HG03520 (cell line): ENCODE measurements at regions not wholly inside any gene's neighbourhood (a gene's known extent, or its start where the extent isn't known, plus 50 kb on each side); places are given as distances from the start of the nearest gene placed in this dataset.

Experiments
- ATAC-seq: cut with Tn5 transposase; IDR thresholded peaks from one replicate; pipeline ENCODE4 v1.9.1; 2021; ENCODE audit warnings: mild to moderate bottlenecking, moderate library complexity; ENCODE audit not compliant: unreplicated experiment

DNA sequence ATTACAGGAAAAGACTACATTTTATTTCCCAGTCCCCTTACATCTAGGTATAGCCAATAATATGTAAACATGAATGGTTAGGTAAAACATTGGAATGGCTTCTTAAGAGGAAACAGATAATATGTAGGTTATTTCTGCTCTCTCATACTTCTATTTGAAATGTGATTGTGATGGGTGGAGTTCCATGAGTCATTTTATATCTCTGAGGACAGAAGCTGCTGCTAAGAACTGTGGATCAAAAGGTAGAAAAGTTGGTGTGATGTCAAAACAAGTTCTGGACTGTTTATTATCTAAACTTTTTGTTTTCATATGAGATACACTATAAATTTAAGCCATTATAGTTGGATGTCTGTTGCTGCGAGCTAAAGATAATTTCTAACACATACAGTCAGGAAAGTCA is 799.4 kb upstream of the TENM4 start:
- ATAC-seq, result no peak

- no peak for ATAC-seq
Observed at GRCh38 chr11:80239217-80239616, 798.4 kb upstream of the TENM4 start.

GRCh38 chr11:80227915-80228314 is 787.1 kb upstream of the TENM4 start:
- no peak for ATAC-seq

DNA sequence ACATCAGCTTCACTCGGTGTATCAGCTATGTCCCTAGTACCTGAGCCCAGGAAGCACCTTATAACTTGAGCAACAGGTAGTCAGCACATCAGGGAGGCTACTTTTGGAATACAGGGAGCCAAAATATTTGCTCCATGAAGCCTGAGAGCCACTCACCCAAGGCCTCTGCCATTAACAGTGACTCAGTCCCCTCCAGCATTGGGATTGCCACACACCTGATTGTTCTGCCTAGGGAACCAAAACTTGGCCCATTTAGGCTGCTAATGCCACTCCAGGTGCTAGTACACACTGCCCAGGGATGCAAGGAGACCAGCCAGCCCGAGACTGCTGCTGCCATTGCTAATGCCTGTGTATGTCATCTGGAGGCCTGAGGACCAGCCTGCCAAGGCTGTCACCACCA is 773.6 kb upstream of the TENM4 start:
- no peak for ATAC-seq

GRCh38 chr11:80211673-80212072 is 770.8 kb upstream of the TENM4 start:
- no peak for ATAC-seq

DNA sequence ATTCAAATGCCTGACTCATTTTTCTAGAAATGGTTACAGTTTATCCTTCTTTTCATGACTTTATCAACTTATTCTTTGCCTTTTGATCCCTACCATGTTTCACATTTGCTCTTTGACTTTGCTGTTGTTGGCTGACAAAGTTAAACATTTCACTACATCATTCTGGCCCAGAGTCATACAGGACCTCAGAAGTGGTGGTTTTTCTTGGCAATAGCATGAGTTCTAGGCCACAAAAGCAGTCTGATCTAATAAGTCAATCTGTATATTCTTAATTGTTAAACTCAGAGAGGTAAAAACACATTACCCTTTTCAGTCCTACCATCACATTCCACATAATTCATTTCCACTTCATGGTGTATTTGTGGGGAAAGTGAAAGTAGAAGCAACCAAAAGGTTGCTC is 763.2 kb upstream of the TENM4 start:
- no peak for ATAC-seq

DNA sequence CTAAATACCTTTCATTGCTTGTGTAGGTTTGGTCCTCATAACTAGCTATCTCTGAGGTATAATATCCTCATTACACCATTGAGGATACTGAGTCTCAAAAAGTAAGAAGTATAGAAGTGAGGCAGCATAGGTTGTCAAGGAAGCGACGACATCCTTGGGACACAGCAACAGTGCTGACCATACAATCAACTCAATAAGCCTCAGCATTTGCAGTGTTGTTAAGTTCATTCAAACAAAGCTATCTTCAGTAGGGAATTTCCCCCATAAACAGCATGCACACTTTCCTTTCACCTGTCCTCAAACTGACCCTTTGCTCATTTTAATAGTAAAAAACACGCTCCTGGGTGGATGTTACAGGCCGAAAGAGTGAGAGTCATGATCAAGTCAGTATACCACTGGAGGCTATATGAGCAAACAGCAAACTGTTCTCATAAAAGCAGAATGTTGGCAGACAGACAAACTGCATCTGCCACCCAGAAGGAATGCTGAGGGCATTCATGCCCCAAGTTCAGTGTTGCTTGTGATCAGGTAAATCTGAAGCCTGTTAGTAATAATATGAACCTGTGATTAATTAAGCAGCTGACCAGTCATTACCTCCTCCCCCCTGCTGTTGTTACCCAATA is 756.2 kb upstream of the TENM4 start:
- no peak for ATAC-seq

DNA sequence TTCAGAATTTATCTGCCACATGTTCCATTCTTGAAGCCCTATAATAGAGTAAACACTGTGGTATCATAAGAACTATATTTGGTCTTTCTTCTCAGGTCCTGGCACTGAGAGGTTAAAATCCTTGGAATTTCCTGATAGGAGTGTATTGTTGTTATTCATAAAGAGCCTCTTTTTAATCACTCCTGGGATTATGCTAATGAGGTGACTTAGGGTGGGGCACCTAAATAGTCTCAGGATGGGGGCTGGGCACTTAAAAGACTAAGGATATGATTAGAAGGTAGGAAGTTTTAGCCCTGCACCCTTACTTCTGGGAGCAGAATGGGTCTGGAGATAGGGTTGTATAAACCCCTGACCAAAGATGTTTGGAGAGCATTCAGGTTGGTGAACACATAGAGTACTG is 755.2 kb upstream of the TENM4 start:
- no peak for ATAC-seq

GRCh38 chr11:80194625-80195024 is 753.8 kb upstream of the TENM4 start:
- ATAC-seq, result no peak

GRCh38 chr11:80194016-80194415 is 753.2 kb upstream of the TENM4 start:
- ATAC-seq, result no peak

DNA sequence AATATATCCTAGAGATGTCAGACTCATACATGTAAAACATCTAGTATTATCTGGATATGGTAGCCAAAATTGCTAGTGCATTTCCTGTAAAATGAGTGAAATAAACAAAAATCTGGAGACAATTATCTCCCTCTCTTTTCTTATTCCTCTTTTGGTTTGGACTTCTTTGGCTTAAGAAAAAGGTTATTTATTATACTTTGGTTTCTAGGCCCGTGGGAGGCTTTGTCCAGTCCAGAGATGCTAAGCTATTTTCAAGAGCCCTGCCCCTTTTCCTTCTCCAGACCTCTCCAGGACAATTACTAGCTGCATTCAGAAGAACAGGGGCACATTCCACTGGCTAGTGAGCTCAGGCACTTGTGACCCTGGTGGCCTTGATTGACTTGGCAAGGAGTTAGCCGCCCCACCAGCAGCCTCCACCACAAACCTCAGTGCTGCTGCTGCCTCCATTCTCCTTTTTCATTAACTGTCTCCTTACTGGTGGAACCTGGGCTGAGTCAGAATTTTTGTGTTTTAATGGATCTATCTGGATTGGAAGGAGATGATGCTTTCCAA is 747.3 kb upstream of the TENM4 start:
- ATAC-seq, result no peak

- no peak for ATAC-seq
Observed at GRCh38 chr11:80186692-80187091, 745.9 kb upstream of the TENM4 start.

- ATAC-seq, result no peak
Observed at GRCh38 chr11:80182901-80183300, 742.1 kb upstream of the TENM4 start.

- no peak for ATAC-seq
Observed at GRCh38 chr11:80173371-80174136, 732.7 kb upstream of the TENM4 start.

DNA sequence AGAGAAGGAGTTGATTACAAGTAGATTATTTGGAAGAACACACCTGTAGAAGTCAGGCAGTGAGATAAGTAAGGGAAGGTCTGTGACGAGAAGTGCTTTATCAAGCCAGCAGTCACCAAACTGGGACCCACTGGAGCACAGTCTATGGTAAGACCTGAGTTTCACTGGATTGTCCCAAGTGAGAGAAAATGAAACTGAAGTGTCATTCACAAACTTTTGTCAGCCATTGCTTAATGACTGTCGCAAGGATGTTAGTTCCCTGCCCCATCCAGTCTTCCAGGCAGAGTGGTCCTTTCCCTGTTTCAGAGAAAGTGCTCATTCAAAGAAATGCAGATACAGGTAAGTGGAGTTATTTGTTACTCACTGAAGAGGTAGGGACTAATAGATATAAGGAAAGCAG is 728.0 kb upstream of the TENM4 start:
- ATAC-seq, result no peak

- peak; percentile 49 for ATAC-seq
Observed at GRCh38 chr11:80167766-80168165, 726.9 kb upstream of the TENM4 start.

- ATAC-seq, result no peak
Observed at GRCh38 chr11:80165744-80166143, 724.9 kb upstream of the TENM4 start.

GRCh38 chr11:80163441-80163840 is 722.6 kb upstream of the TENM4 start:
- no peak for ATAC-seq

- no peak for ATAC-seq
Observed at GRCh38 chr11:80163011-80163410, 722.2 kb upstream of the TENM4 start.

- no peak for ATAC-seq
Observed at GRCh38 chr11:80162387-80162786, 721.6 kb upstream of the TENM4 start.

DNA sequence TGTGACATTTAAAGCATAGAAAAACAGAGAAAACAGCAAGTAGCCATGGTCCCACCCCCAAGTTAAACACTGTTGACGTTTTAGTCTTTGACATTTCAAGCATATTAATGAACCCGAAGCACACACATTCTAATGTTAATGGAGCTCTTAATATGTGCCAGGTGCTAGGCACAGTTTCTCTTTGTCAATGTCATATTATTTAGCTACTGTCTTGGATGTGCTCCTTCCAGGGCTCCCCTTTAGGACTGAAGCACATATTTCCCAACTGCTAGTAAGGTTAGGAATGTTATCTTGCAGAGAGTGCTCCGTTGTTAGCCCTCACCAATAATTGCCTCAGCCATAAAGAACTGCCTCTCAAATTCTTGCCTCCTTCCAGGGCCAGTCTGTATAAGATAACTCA is 716.6 kb upstream of the TENM4 start:
- ATAC-seq, result no peak

DNA sequence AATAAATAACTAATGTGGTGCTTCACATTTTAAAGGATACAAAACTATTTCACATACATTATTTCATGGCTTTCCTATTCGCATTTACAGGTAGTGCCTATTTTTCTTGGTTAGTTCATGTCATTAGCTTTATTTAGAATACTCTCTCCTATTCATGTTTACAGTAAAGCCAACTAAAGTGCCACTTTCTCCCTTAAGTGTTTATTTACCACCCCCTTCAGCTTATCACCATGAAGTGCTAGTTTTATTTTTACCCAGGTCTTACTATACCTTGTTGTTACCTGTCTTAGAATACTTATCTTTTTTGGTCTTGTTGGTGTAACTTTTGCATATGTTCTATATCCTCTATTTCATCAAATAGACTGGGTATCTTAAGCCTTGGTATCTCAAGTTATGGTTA is 715.2 kb upstream of the TENM4 start:
- ATAC-seq, result no peak
